ENCODE measurements at regions not wholly inside any gene's neighbourhood (a gene's known extent, or its start where the extent isn't known, plus 50 kb on each side); places are given as distances from the start of the nearest gene placed in this dataset.

GRCh38 chr6:12476484-12476883 lies 186.3 kb downstream of the EDN1 start:
- no peak overlapping the region for H3K4me3 ChIP-seq (ENCODE audit: low read length in 2 of 2)
- no peaks in the 10 kb centered on the region for H3K36me3 ChIP-seq (ENCODE audit: control insufficient read depth in 2 of 2, insufficient read depth in 2 of 2, low read length in 1 of 2)
- no peaks in the 10 kb centered on the region for H3K27me3 ChIP-seq (ENCODE audit: control insufficient read depth in 2 of 2, insufficient read depth in 1 of 2, low read length in 1 of 2)
- no peaks in the 10 kb centered on the region for H3K4me1 ChIP-seq (ENCODE audit: control insufficient read depth in 2 of 2, insufficient read depth in 2 of 2, low read length in 2 of 2)
- DNase-seq (ENCODE audit: low read depth in 6 of 9, low spot score in 9 of 9) = no peak
- H3K27ac ChIP-seq (ENCODE audit: low read depth in 1 of 2, low read length in 1 of 2) = no peak overlapping the region
- no peaks in the 10 kb centered on the region for H3K9me3 ChIP-seq (ENCODE audit: control insufficient read depth in 2 of 2, insufficient read depth in 1 of 2, low read length in 1 of 2)

- Histone ChIP-seq H3K9me3 (ENCODE audit: control insufficient read depth in 2 of 2, insufficient read depth in 1 of 2, low read length in 1 of 2) (no peaks in the 10 kb centered on the region), H3K27ac (ENCODE audit: low read depth in 1 of 2, low read length in 1 of 2) (no peak overlapping the region), H3K36me3 (ENCODE audit: control insufficient read depth in 2 of 2, insufficient read depth in 2 of 2, low read length in 1 of 2) (no peaks in the 10 kb centered on the region), H3K4me1 (ENCODE audit: control insufficient read depth in 2 of 2, insufficient read depth in 2 of 2, low read length in 2 of 2) (no peaks in the 10 kb centered on the region), H3K4me3 (ENCODE audit: low read length in 2 of 2) (no peak overlapping the region), H3K27me3 (ENCODE audit: control insufficient read depth in 2 of 2, insufficient read depth in 1 of 2, low read length in 1 of 2) (no peaks in the 10 kb centered on the region)
- WGBS = 97% methylated on average over 3 of the region's 3 CpGs
- no peak for DNase-seq (ENCODE audit: low read depth in 6 of 9, low spot score in 9 of 9)
Observed at GRCh38 chr6:12477616-12478015, 187.5 kb downstream of the EDN1 start.

DNA sequence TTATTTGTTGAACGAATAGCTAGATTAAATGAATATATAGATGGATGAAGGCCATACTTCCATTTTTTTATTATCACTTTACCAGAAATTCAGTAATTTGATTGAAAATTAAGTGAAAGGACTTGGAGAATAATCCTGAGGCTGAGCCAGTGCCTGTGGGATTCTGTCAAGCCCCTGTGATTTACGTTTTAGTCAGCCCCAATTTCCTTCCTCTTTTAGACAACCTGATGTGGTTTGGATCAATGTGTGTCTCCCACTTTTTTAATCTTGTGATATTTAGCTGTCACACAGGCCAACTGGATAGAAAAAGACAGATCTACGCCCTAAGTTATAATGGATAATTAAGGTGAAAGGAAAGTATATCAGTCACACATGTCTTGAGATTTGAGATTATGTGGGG lies 188.8 kb downstream of the EDN1 start:
- H3K9me3 ChIP-seq (ENCODE audit: control insufficient read depth in 2 of 2, insufficient read depth in 1 of 2, low read length in 1 of 2) = no peaks in the 10 kb centered on the region
- H3K27me3 ChIP-seq (ENCODE audit: control insufficient read depth in 2 of 2, insufficient read depth in 1 of 2, low read length in 1 of 2) = no peaks in the 10 kb centered on the region
- WGBS = 66% methylated on average over 3 of the region's 3 CpGs
- H3K4me1 ChIP-seq (ENCODE audit: control insufficient read depth in 2 of 2, insufficient read depth in 2 of 2, low read length in 2 of 2) = no peaks in the 10 kb centered on the region
- no peak overlapping the region for H3K27ac ChIP-seq (ENCODE audit: low read depth in 1 of 2, low read length in 1 of 2)
- H3K4me3 ChIP-seq (ENCODE audit: low read length in 2 of 2) = no peak overlapping the region
- no peaks in the 10 kb centered on the region for H3K36me3 ChIP-seq (ENCODE audit: control insufficient read depth in 2 of 2, insufficient read depth in 2 of 2, low read length in 1 of 2)
- no peak for DNase-seq (ENCODE audit: low read depth in 6 of 9, low spot score in 9 of 9)

GRCh38 chr6:12479451-12479850 lies 189.3 kb downstream of the EDN1 start:
- H3K4me1 ChIP-seq (ENCODE audit: control insufficient read depth in 2 of 2, insufficient read depth in 2 of 2, low read length in 2 of 2) = no peaks in the 10 kb centered on the region
- H3K9me3 ChIP-seq (ENCODE audit: control insufficient read depth in 2 of 2, insufficient read depth in 1 of 2, low read length in 1 of 2) = no peaks in the 10 kb centered on the region
- no peak for DNase-seq (ENCODE audit: low read depth in 6 of 9, low spot score in 9 of 9)
- H3K4me3 ChIP-seq (ENCODE audit: low read length in 2 of 2) = no peak overlapping the region
- no peak overlapping the region for H3K27ac ChIP-seq (ENCODE audit: low read depth in 1 of 2, low read length in 1 of 2)
- H3K27me3 ChIP-seq (ENCODE audit: control insufficient read depth in 2 of 2, insufficient read depth in 1 of 2, low read length in 1 of 2) = no peaks in the 10 kb centered on the region
- no peaks in the 10 kb centered on the region for H3K36me3 ChIP-seq (ENCODE audit: control insufficient read depth in 2 of 2, insufficient read depth in 2 of 2, low read length in 1 of 2)
- WGBS = over 99% methylated on average over 2 of the region's 2 CpGs

- 96% methylated on average over 2 of the region's 2 CpGs for WGBS
Observed at GRCh38 chr6:12479881-12480280, 189.7 kb downstream of the EDN1 start.

DNA sequence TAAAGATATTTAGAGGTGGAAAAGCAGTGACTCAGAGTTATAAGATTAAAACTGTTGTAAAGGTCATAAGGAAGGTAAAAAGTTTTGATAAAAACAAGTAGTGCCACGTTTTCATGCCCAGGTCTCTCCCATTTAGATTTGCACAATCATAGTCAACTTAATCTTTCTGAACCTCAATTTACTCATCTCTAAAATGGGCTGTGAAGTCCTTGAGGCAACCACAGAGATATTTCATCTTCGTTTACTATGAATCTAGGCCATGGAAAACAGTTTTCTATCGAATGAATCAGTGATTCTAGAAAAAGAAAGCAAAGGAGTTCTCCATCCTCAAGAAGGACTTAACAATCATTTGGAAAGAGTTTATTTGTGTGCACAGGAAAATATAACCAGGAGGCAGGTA lies 190.2 kb downstream of the EDN1 start:
- H3K4me3 ChIP-seq (ENCODE audit: low read length in 2 of 2) = no peak overlapping the region
- no peaks in the 10 kb centered on the region for H3K4me1 ChIP-seq (ENCODE audit: control insufficient read depth in 2 of 2, insufficient read depth in 2 of 2, low read length in 2 of 2)
- DNase-seq (ENCODE audit: low read depth in 6 of 9, low spot score in 9 of 9) = no peak
- H3K27ac ChIP-seq (ENCODE audit: low read depth in 1 of 2, low read length in 1 of 2) = no peak overlapping the region
- 92% methylated on average over 3 of the region's 3 CpGs for WGBS
- no peaks in the 10 kb centered on the region for H3K9me3 ChIP-seq (ENCODE audit: control insufficient read depth in 2 of 2, insufficient read depth in 1 of 2, low read length in 1 of 2)
- no peaks in the 10 kb centered on the region for H3K27me3 ChIP-seq (ENCODE audit: control insufficient read depth in 2 of 2, insufficient read depth in 1 of 2, low read length in 1 of 2)
- no peaks in the 10 kb centered on the region for H3K36me3 ChIP-seq (ENCODE audit: control insufficient read depth in 2 of 2, insufficient read depth in 2 of 2, low read length in 1 of 2)

More at GRCh38 chr6:12479881-12480280, 189.7 kb downstream of the EDN1 start:
- Histone ChIP-seq H3K4me3 (ENCODE audit: low read length in 2 of 2) (no peak overlapping the region), H3K4me1 (ENCODE audit: control insufficient read depth in 2 of 2, insufficient read depth in 2 of 2, low read length in 2 of 2) (no peaks in the 10 kb centered on the region), H3K27ac (ENCODE audit: low read depth in 1 of 2, low read length in 1 of 2) (no peak overlapping the region), H3K27me3 (ENCODE audit: control insufficient read depth in 2 of 2, insufficient read depth in 1 of 2, low read length in 1 of 2) (no peaks in the 10 kb centered on the region), H3K9me3 (ENCODE audit: control insufficient read depth in 2 of 2, insufficient read depth in 1 of 2, low read length in 1 of 2) (no peaks in the 10 kb centered on the region), H3K36me3 (ENCODE audit: control insufficient read depth in 2 of 2, insufficient read depth in 2 of 2, low read length in 1 of 2) (no peaks in the 10 kb centered on the region)
- DNase-seq (ENCODE audit: low read depth in 6 of 9, low spot score in 9 of 9) = no peak

- 96% methylated on average over 2 of the region's 2 CpGs for WGBS
- Histone ChIP-seq H3K4me1 (ENCODE audit: control insufficient read depth in 2 of 2, insufficient read depth in 2 of 2, low read length in 2 of 2) (no peaks in the 10 kb centered on the region), H3K27ac (ENCODE audit: low read depth in 1 of 2, low read length in 1 of 2) (no peak overlapping the region), H3K4me3 (ENCODE audit: low read length in 2 of 2) (no peak overlapping the region), H3K9me3 (ENCODE audit: control insufficient read depth in 2 of 2, insufficient read depth in 1 of 2, low read length in 1 of 2) (no peaks in the 10 kb centered on the region), H3K36me3 (ENCODE audit: control insufficient read depth in 2 of 2, insufficient read depth in 2 of 2, low read length in 1 of 2) (no peaks in the 10 kb centered on the region), H3K27me3 (ENCODE audit: control insufficient read depth in 2 of 2, insufficient read depth in 1 of 2, low read length in 1 of 2) (no peaks in the 10 kb centered on the region)
- DNase-seq (ENCODE audit: low read depth in 6 of 9, low spot score in 9 of 9) = no peak
Observed at GRCh38 chr6:12481292-12481691, 191.1 kb downstream of the EDN1 start.

- WGBS = 97% methylated on average over 2 of the region's 2 CpGs
- DNase-seq (ENCODE audit: low read depth in 6 of 9, low spot score in 9 of 9) = no peak
Observed at GRCh38 chr6:12481850-12482249, 191.7 kb downstream of the EDN1 start.

GRCh38 chr6:12482386-12483375 lies 192.5 kb downstream of the EDN1 start:
- H3K4me1 ChIP-seq (ENCODE audit: control insufficient read depth in 2 of 2, insufficient read depth in 2 of 2, low read length in 2 of 2) = no peaks in the 10 kb centered on the region
- no peak overlapping the region for H3K4me3 ChIP-seq (ENCODE audit: low read length in 2 of 2)
- H3K36me3 ChIP-seq (ENCODE audit: control insufficient read depth in 2 of 2, insufficient read depth in 2 of 2, low read length in 1 of 2) = no peaks in the 10 kb centered on the region
- H3K9me3 ChIP-seq (ENCODE audit: control insufficient read depth in 2 of 2, insufficient read depth in 1 of 2, low read length in 1 of 2) = no peaks in the 10 kb centered on the region
- no peaks in the 10 kb centered on the region for H3K27me3 ChIP-seq (ENCODE audit: control insufficient read depth in 2 of 2, insufficient read depth in 1 of 2, low read length in 1 of 2)
- H3K27ac ChIP-seq (ENCODE audit: low read depth in 1 of 2, low read length in 1 of 2) = no peak overlapping the region
- no peak for DNase-seq (ENCODE audit: low read depth in 6 of 9, low spot score in 9 of 9)
- WGBS = 87% methylated on average over 5 of the region's 5 CpGs

More at GRCh38 chr6:12481850-12482249, 191.7 kb downstream of the EDN1 start:
- no peaks in the 10 kb centered on the region for H3K27me3 ChIP-seq (ENCODE audit: control insufficient read depth in 2 of 2, insufficient read depth in 1 of 2, low read length in 1 of 2)
- no peak overlapping the region for H3K4me3 ChIP-seq (ENCODE audit: low read length in 2 of 2)
- H3K4me1 ChIP-seq (ENCODE audit: control insufficient read depth in 2 of 2, insufficient read depth in 2 of 2, low read length in 2 of 2) = no peaks in the 10 kb centered on the region
- no peaks in the 10 kb centered on the region for H3K36me3 ChIP-seq (ENCODE audit: control insufficient read depth in 2 of 2, insufficient read depth in 2 of 2, low read length in 1 of 2)
- H3K27ac ChIP-seq (ENCODE audit: low read depth in 1 of 2, low read length in 1 of 2) = no peak overlapping the region
- H3K9me3 ChIP-seq (ENCODE audit: control insufficient read depth in 2 of 2, insufficient read depth in 1 of 2, low read length in 1 of 2) = no peaks in the 10 kb centered on the region
